SIG-M5 treated with dmso at 0.1 percent for 504 hours (cell line): ENCODE measurements at regions not wholly inside any gene's neighbourhood (a gene's known extent, or its start where the extent isn't known, plus 50 kb on each side); places are given as distances from the start of the nearest gene placed in this dataset.
A peak's percentile ranks its signal among the peaks of the same experiment; 100 is the strongest.
"Not testable (repeated sequence)": the region's sequence is repeated elsewhere in the genome, so short reads cannot be mapped to it uniquely, and the experiment has no call there.

Experiments
- DNase-seq: peaks from one replicate; lab custom pipeline; 2025; ENCODE audit not compliant: unreplicated experiment; lab: John Stamatoyannopoulos, UW

GRCh38 chr5:67989456-67989855 is 226.1 kb upstream of the PIK3R1 start:
- no peak for DNase-seq

- DNase-seq = no peak
Measured at GRCh38 chr5:67986761-67987160, 228.8 kb upstream of the PIK3R1 start.

- DNase-seq = no peak
Measured at GRCh38 chr5:67985686-67986387, 229.7 kb upstream of the PIK3R1 start.

GRCh38 chr5:67984546-67984945 is 231.0 kb upstream of the PIK3R1 start:
- no peak for DNase-seq

- peak; percentile 29 for DNase-seq
Measured at GRCh38 chr5:67983251-67984110, 232.1 kb upstream of the PIK3R1 start.

GRCh38 chr5:67982160-67982559 is 233.4 kb upstream of the PIK3R1 start:
- not testable (repeated sequence) for DNase-seq

- no peak for DNase-seq
Measured at GRCh38 chr5:67978171-67978570, 237.4 kb upstream of the PIK3R1 start.

GRCh38 chr5:67976891-67977601 is 238.5 kb upstream of the PIK3R1 start:
- DNase-seq = peak; percentile 70

GRCh38 chr5:67976181-67976580 is 239.4 kb upstream of the PIK3R1 start:
- no peak for DNase-seq

- DNase-seq = no peak
Measured at GRCh38 chr5:67974471-67974870, 241.1 kb upstream of the PIK3R1 start.

- DNase-seq = no peak
Measured at GRCh38 chr5:67974054-67974453, 241.5 kb upstream of the PIK3R1 start.

- no peak for DNase-seq
Measured at GRCh38 chr5:67971971-67972821, 243.4 kb upstream of the PIK3R1 start.

GRCh38 chr5:67971223-67971830 is 244.2 kb upstream of the PIK3R1 start:
- DNase-seq = peak; percentile 76

- no peak for DNase-seq
Measured at GRCh38 chr5:67969631-67970030, 245.9 kb upstream of the PIK3R1 start.

- no peak for DNase-seq
Measured at GRCh38 chr5:67969176-67969575, 246.4 kb upstream of the PIK3R1 start.

- DNase-seq = no peak
Measured at GRCh38 chr5:67966712-67967111, 248.8 kb upstream of the PIK3R1 start.

- no peak for DNase-seq
Measured at GRCh38 chr5:67964619-67965018, 250.9 kb upstream of the PIK3R1 start.

- peak; percentile 11 for DNase-seq
Measured at GRCh38 chr5:67963789-67964519, 251.6 kb upstream of the PIK3R1 start.

- no peak for DNase-seq
Measured at GRCh38 chr5:67960939-67961338, 254.6 kb upstream of the PIK3R1 start.

GRCh38 chr5:67957374-67957773 is 258.2 kb upstream of the PIK3R1 start:
- no peak for DNase-seq
